ENCODE measurements at regions not wholly inside any gene's neighbourhood (a gene's known extent, or its start where the extent isn't known, plus 50 kb on each side); places are given as distances from the start of the nearest gene placed in this dataset.
"Not testable (repeated sequence)": the region's sequence is repeated elsewhere in the genome, so short reads cannot be mapped to it uniquely, and the experiment has no call there.

DNA sequence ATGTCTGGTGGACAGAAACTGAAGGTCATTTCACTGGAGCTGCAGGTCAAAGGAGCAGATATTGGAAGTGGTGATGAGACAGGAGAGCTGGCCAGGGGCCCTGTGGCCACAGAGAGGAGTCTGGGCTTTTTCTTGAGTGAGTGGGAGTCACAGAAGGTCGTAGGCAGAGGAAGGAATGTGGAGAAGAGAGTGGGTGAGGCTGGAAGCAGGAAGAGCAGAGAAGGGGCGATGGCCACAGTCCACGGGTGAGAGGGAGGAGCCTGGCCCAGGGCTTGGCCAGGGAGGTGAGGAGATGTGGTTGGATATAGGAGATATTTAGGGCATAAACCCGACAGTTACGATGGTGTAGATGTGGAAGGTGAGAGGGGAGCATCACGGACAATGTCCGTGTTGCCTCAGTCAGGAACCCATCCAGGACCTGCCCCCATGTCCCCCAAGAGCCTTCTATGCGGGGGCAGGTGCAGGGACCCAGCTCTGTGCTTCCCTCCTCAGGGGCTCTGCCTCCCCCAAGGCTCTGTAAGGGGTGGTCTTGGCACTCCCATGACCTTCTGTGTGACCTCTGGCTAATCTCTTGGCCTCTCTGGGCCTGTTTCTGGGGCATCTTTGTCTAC, 150.5 kb upstream of the PTPN1 start:
- DNase-seq (ENCODE audit: low spot score), result no peak

DNA sequence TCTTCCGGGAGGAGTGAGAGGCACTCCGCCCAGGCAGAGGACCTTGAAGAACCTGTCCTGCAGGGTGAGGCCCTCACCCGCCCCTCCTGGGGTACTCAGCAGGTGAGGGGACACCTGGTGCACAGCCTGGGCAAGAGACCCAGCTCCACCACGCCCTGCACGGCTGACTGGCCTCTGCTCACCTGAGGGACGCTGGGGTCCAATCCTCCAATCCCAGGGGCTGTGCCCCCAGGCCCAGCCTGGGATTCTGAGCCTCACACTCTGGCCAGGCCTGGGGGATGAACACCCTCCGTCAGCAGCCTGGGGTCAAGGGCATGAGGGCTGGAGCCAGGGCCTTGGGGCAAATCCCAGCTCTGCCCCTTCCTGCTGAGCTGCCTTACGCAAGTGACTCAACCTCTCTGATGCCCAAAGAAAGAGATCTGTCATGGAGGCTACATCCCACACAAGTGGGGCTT, 149.9 kb upstream of the PTPN1 start:
- DNase-seq (ENCODE audit: low spot score), result no peak

DNA sequence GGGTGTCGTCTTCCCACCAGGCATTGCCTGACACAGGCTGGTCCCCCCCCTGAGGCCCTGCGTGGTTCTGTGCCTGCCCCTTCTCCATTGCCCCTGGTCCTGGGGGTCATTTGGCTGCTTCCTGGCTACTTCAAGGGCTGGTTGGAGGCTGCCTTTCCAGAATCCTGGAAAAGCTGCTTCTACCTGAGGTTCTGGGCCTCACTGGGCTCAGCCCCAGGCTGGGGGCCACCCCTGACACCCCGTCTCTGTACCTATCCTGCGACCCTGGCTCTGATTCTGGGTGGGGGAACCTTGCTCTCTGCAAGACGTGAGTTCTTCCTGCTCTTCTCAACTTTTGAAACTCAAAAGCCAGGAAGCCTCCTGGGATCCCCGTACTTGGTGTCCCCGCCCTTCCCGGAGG, 149.3 kb upstream of the PTPN1 start:
- DNase-seq (ENCODE audit: low spot score), result no peak

DNA sequence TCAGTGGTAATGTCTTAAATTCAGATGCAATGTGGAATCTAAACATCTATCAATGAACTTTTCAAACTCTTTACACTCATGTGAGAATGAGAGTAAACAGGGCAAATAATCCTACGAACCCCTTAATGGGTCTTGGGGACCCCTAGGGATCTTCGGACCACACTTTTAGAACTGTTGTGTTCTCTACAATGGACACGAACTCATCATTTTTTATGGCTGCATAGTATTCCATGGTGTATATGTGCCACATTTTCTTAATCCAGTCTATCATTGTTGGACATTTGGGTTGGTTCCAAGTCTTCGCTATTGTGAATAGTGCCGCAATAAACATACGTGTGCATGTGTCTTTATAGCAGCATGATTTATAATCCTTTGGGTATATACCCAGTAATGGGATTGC, 148.0 kb upstream of the PTPN1 start:
- DNase-seq (ENCODE audit: low spot score), result not testable (repeated sequence)

DNA sequence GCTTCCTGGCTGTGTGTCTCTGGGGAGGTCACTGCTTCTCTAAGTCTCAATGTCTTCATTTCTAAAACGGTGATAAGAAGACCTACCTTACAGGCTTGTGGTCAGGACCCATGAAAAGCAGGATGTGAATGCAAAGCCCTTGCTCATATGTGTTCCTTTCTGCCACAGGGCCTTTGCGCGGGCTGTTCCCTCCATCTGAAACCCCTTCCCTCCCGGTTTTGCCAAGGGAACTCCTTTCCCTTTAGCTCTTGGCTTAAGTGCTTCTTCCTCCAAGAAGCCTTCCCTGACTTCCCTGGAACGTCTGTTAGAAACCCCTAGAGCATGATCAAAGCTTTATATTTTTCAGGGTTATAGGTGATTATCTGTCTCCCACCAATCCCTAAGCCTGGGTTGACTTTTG, 147.2 kb upstream of the PTPN1 start:
- DNase-seq (ENCODE audit: low spot score), result no peak

DNA sequence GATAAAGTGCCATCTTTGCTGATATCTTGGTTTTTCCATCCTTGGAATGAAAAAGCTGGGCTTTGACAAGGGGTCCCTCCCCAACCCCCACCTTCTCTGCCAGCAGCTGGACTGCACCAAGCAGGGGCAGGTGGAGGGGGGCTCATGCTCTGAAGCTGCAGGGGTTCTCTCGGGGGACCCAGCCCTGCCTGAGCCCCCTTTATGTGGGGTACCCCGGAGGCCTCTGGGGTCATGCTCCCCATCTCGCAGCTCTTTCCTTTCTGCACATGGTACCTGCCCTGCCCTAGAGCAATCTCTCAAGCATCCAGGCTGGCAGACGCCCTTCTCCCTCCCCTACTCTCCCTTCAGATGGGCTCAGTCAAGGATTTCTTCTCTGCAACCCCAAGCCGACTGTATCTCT, 146.7 kb upstream of the PTPN1 start:
- no peak for DNase-seq (ENCODE audit: low spot score)

DNA sequence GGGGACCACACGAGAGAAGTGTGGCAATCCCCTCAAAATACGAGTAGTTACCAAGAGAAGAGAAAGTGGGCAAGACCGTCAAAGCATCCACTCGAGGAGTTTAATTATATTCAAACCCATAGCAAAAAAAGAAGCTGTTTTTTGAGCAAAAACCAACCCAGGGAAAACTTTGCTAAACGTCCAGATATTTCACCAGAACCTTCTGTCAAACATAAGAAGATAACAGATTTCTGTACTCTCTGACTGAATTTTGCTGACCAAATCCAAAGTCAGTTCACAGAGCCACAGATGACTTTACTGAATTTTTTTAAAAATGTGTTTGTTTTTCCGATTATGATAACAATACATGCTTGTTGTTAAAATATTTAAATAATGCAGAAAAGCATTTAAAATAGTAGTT, 145.6 kb upstream of the PTPN1 start:
- no peak for DNase-seq (ENCODE audit: low spot score)

DNA sequence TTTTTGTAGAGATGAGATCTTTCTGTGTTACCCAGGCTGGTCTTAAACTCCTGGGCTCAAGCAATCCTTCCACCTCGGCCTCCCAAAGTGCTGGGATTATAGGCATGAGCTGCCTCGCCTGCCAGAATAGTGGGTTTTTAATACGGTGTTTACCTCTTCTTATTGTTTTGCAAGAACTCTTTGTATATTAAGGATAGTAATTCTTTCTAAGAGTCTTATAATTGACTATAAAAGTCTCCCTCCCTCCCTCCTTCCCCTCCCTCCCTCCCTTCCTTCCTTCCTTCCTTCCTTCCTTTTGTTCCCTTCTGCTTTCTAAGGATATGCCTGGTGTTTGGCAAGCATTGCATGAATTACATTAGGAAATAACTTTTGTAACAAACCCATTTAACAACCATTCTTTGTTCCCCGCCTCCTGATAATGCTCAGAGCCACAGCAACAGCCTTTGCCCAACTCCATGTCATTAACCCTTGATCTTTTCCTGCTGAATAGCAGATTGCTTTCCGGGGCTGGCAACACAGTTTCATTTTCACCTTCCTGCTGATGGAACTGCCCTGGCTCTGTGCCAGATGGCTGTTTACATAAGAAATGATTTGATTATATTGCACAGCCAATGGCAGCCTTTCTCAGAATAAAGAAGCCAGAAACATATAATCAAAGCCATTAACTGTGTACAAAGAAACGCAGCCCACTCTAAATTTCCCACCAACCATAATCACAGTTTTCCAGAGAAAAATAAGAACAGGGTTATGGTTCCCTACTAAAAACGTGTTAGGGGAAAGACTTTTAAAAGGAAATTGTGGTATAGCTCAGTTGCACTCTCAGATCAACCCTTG, 143.7 kb upstream of the PTPN1 start:
- peak; percentile 77 for DNase-seq (ENCODE audit: low spot score)

DNA sequence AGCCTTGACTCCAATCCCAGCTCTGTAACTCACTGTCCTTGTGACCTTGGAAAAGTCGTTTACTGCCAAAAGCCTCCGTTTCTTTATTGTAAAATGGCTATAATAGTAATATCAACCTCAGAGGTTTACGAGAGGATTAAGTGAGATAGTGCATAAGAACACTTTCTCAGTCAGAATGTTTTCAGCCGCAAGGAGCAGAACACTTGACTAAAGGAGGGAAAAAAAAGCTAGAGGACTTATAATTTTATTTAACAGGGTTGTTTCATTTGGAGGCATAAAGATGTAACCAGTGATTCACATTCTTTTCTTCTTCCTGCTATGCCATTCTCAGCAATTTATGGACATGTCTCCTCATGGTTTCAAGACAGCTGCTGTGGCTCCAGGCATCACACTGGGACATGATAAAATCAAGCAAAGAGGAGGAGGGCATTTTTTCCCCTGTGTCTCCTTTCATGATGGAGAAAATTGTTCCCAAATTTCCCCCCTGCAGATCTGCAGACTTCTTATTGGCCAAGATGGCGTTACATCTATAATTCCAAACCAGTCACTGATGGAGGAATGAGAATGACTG, 143.0 kb upstream of the PTPN1 start:
- DNase-seq (ENCODE audit: low spot score), result no peak

DNA sequence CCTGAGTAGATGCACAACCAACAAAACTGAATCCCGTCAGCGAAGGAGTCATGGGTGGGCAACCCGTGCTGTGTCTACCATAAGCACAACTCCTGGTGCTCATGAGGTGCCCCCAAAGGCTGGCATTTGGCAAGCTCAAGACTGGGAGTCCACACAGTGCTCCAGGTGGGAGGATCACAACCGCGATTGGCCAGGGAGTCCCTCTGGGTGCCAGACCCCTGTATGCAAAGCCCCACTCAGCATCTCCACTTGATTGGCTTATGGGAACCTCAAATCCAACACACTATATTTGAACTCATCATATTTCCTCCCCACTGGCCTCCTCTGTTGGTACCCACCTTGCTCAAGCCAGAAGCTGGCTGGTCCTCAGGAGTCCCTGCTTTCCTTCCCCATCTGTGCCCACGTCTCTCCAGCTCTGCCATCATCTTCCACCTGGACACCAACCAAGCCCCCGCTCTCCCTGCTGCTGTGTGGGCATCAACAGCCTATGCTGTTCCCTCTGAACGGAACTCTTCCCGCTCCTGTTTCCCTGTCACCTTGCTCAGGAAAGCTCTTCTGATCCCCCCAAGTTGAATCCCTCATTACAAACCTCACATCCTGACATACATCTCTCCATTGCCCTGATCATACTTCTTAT, 142.3 kb upstream of the PTPN1 start:
- no peak for DNase-seq (ENCODE audit: low spot score)

DNA sequence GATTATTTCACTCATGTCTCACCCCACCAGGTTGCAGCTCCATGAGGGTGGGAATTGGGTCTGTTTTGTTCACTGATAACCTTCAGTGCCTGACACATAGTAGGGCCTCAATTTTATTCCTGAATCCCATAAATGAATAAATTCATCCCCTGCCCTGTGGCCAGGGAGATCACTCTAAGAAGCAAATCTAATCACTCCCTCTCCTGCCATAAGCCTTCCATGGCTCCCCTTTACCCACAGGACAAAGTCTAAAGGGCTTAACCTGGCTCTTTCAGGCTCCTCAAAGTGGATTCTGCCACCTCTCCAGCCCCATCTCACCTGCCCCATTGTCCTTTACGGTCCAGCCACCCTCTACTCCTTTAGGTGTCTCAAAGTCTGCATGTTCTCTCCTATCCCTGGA, 141.8 kb upstream of the PTPN1 start:
- DNase-seq (ENCODE audit: low spot score), result no peak

DNA sequence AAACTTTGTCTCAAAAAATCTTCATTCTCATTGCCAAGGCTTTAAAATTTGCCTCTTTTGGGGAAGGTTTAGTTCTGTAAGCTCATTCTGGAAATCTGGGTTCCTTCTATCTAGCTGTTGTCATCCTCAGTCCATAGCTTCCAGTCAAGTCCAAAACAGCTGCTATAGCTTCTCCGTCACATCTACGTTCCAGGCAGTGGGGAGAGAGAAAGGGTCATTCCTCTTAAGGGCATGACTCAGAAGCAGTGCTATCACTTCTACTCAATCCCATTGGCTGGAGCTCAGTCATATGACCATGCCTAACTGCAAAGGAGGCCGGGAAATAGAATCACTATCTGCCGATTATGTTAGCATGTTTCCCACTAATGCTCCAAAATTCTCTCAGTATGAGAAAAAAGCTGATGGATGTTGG, 141.4 kb upstream of the PTPN1 start:
- no peak for DNase-seq (ENCODE audit: low spot score)

DNA sequence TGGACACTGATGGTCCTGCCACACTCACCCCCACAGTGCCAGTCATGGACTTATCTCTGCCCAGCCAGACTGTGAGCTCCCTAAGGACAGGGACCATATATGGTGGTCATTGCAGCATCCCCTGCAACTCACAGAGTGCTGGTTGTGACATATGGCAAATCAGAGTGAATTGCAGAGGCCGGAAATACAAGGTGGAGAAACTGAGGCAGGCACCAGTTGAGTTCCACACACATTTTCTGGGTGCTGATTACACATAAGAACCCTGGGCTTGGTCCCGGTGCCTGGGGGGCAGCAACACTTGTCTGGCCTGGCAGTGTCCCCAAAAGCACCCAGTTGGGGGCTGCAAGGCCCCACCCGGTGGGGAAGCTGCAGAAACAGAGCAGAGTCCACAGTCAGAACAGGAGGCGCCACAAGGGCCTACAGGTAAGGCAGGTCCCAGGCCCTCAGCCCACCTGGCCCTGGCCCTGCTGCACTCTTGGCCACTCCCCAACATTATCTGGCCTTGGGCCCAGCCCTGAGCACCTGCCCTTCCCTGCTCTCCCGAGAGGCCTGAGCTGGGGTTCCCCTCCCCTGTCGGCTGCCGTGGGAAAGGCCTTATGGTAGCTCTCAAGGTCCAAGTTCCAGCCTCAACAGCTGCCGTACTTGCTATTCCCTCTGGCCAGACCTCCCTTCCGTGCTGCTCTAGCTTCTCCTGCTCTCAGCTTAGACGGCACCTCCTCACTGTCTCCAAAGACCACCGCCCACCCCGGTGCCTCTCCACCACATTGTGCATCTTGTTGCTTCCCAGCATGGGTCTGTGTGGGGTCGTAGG, 140.8 kb upstream of the PTPN1 start:
- no peak for DNase-seq (ENCODE audit: low spot score)

DNA sequence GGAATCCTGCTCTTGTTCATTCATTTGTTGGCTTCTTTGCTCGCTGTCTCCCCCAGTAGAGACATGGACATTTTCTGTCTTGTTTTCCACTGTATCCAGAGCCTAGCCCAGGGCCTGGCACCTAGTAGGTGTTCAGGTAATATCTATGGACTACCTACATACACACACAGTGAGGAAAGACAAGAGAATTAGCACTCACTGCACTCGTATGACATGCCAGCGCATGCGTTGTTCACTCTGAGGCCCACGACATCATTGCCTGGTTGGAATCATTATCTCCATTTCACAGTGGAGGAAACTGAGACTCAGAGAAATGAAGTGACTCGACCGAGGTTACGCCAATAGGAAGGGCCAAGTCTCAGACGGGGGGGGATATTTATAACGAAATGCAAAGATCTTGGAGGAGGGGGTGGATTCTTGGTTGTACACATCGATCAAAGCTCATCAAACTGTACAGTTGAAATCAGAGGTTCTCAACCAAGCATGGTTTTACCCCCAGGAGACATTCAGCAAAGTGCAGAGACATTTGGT, 140.1 kb upstream of the PTPN1 start:
- no peak for DNase-seq (ENCODE audit: low spot score)

DNA sequence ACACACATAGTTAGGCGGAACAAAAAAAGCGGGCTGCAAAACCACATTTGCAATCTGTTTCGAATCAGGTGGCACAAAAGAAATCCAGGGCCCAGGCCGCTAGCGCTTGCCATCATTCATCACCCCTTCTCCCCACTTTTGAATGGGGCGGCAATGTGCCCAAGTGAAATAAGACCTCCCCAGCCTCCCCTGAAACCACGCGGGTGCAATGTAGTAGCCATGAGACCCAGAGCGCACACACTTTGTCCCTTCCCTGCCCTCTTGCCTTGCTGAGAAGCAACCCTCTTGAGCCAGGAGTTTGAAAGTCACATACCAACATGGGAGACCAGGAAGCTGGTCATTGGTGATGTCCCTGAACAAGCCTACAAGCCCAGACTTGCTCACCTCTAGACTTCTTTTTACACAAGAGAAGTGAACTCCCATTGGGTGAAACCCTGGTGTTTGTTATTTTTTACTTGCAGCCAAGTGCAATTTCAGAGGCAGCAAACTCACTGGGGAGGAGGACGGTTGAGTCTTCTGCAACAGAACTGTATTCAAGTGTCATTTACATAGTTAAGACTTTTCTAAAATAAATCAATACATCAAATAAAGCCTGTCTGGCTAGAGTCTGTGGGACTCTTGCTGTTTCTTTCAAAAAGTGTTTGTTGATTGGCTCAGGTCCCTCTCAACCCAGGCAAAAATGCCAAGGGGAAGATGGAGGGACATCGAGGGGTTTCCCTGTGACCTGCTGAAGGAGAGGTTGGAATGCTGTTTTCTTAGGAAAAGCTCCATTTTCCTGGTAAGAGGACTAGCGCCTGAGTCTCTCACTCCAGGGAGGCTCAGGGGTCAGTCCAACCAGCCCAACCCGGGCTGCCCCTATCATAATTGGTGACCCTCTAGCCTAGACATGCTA, 138.1 kb upstream of the PTPN1 start:
- no peak for DNase-seq (ENCODE audit: low spot score)

DNA sequence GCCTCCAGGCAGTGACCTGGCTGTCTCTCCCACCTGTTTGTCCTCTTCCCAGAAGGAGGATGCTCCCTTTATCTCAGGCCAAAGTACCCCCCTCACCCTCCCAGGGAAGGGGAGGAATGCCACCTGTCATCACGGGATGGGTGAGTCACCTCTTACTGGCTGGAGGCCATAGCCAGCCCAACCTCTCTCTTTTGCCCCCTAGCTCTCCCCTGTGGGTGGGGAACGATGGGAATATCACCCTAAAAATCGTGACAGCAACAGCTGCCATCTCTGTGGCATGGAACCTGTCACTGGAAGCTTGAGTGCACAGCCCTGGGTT, 137.5 kb upstream of the PTPN1 start:
- peak; percentile 62 for DNase-seq (ENCODE audit: low spot score)

DNA sequence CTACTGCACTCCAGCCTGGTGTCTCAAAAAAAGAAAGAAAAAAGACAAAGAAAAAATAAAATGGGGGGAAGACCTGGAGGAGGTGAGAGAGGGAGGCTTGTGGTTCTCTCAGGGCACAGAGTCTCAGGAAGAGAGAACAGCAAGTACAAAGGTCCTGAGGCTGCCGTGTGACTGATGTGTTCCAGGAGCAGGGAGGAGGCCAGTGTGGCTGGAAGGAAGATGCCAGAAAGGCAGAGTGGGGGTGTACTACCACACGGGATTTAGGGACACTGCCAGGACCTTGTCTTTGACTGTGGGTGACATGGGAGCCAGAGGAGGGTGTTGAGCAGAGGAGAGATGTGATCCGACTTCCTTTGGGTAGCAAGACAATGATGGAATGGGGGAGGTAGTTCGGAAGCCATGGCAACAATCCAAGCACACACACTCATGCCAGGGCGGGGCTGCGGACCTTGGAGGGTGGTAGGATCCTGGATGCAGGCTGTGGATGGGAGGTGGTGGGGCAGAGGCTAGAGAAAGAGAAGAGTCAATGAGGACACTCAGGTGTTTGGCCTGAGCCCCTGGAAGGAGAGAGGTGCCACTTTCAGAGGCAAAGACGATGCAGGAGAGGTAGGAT, 136.4 kb upstream of the PTPN1 start:
- DNase-seq (ENCODE audit: low spot score), result peak; percentile 49

DNA sequence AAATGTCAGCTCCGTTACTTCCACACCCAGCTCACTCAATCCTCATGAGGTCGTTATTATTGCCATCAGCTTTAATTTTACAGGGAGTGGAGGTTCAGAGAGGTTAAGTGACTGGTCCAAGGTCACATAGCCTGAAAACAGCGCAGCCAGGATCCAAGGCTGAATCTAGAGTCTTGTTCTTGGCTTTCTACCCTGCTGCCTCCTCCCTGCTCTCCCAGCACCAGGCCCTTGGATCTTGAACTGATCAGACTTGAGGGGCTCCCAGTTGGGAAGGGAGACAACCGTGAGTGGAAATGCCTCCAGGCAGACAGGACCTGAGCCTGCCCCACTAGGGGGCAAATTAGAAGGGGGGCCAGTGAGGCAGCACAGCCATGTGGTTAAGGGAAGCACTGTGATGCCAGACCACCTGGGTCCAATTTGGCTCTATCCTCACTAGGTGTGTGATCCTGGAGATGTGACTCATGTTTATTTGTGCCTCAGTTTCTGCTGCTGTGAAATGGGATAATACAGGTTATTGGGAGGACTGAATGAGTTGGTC, 135.6 kb upstream of the PTPN1 start:
- no peak for DNase-seq (ENCODE audit: low spot score)

DNA sequence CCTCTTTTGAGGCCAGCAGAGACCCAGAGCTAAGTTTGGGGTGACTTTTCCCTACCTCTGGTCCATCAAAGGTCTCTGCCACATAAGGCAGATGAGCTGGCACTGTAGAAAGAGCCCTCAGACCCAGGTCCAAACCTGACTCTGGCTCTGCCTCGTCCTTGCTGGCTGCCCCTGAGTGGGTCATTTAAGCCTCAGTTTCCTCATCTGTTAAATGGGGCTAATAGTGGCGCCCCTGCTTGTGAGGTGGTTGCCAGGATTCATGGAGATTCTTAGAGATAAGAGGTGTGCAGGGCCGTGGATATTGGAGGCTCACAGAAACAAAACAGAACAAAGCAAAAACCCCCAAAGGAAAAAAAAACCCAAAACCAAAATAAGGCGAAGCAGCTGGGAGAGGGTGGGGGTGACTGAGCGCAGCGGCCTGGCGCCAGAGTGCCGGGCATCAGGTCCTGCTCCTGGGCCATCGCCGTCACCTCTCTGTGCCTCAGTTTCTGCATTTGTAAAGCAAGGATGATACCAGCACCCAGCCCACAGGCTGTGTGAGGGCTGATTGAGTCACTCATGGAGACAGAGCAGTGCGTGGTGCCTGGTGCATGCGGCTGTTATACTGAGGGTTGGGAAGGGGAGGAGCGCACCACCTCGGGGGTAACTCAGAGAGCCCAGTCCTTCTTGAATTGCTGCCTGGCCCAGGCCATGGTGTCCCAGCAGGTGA, 133.8 kb upstream of the PTPN1 start:
- DNase-seq (ENCODE audit: low spot score), result no peak
